HG03139 (cell line): ENCODE measurements at regions not wholly inside any gene's neighbourhood (a gene's known extent, or its start where the extent isn't known, plus 50 kb on each side); places are given as distances from the start of the nearest gene placed in this dataset.
A peak's percentile ranks its signal among the peaks of the same experiment; 100 is the strongest.
"Not testable (repeated sequence)": the region's sequence is repeated elsewhere in the genome, so short reads cannot be mapped to it uniquely, and the experiment has no call there.

ENCODE experiments used
- ATAC-seq: cut with Tn5 transposase; IDR thresholded peaks from one replicate; pipeline ENCODE4 v1.9.1; 2021; ENCODE audit not compliant: unreplicated experiment

GRCh38 chr3:87109465-87109864 is 117.6 kb upstream of the CHMP2B start:
- no peak for ATAC-seq

GRCh38 chr3:87101861-87102625 is 111.1 kb upstream of the VGLL3 start:
- no peak for ATAC-seq

DNA sequence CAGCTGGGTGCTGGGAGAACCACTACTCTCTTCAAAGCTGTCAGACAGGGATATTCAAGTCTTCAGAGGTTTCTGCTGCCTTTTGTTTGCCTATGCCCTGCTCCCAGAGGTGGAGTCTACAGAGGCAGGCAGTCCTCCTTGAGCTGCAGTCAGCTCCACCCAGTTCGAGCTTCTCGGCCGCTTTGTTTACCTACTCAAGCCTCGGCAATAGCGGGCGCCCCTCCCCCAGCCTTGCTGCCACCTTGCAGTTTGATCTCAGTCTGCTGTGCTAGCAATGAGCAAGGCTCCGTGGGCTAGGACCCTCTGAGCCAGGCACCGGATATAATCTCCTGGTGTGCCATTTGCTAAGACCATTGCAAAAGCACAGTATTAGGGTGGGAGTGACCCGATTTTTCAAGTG is 106.8 kb upstream of the VGLL3 start:
- ATAC-seq, result not testable (repeated sequence)

DNA sequence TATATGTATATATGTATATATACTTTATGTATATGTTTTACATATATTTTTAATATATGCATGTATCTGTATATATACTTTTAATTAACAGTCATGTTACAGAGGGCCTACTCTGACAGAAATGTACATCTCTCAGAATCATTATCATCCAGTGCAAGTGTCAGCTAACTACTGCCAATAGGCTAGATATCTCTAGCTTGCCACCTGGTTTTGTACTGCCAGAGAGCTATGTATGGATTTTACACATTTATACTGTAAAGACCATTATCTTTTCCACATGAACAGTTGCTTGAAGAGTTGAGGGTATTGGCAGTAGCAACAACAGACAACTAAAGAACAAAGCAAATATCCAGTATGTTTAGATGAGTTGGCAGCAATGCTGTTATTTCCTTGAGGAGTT is 99.7 kb upstream of the VGLL3 start:
- ATAC-seq, result no peak

DNA sequence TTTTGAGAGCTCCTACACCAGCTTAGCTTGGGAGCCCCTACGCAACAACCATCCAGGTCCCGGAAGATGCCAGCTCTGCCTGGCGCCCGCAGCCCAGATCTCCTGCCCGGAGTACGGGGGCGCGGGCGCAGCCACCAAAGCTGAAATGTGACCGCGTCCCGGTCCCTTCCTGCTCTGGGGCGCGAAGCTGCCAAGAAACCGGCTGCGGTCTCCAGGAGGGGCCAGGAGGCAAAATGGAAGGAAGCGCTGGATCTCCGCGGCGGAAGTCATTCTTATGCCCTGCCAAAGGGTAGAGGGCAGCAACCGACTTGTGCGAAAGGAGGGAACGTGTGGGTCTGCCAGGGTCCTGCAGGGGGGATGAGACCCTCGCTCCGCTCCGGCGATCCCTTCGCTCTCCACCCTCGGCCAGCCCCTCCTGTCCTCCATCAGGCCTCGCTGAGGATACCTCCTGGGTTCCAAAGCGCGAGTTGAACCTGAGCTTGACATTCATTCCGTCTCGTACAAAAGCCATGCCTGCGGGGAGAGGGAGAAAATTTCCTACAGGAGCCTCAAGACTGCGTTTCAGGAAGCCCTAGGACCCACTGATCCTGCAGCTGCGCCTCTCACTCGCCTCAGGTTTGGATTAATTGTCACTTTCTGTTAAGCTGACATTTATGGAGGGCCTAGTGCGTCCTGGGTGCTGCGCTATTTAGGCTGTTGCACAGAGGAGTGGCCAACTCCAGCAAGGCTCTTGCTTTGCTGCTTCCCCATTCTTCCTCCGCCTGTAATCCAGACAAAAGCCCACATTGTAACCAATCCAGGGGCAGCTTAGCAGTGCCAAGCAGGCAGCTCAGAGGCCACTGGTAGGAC is 98.3 kb upstream of the VGLL3 start:
- ATAC-seq, result peak; percentile 56

DNA sequence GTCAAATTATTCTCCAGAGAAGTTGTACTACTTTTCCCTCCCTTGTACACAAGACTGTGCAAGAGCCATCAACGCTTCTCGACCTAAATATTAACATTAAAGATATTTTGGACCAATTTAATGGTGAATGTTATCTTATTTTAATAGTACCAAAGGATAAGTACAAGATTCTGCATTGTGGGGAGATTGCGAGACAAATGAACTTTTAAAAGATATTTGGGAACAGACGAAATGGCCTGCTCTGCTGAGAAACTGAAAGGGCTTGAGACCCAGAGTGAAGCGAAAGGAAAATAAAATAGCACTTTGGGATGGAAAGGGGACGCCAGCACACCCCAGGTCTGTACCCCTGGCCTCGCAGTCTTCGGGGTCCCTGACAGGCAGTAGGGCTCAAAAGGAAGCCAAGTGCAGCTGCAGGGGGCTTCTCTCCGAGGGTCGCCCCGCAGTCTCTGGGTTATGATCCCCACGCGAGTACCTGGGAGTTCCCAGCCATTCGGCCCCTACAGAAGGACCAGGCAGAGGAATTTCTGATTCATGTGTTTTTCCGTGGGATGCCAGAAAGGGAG is 97.6 kb upstream of the VGLL3 start:
- no peak for ATAC-seq

- no peak for ATAC-seq
Measured at GRCh38 chr3:87084868-87085267, 93.9 kb upstream of the VGLL3 start.

GRCh38 chr3:87082796-87083440 is 92.0 kb upstream of the VGLL3 start:
- no peak for ATAC-seq

DNA sequence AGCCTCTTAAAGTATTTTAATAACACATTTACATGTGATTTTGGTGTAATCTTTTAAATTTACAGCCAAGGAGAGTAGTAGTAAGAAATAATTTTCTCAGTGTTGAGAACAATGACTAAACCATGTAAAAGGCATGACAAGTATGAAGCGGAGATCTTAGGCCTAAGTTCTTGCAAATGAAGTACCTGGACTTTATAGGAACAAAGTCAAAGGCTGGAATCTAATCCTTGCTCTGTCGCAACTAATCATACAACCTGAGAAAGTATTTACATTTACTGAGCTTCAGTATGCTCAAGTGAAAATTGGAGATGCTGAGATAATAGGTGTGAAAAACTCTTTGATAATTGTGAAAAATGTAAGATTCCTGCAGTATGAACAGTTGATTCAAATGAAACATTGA is 86.4 kb upstream of the VGLL3 start:
- ATAC-seq, result no peak

DNA sequence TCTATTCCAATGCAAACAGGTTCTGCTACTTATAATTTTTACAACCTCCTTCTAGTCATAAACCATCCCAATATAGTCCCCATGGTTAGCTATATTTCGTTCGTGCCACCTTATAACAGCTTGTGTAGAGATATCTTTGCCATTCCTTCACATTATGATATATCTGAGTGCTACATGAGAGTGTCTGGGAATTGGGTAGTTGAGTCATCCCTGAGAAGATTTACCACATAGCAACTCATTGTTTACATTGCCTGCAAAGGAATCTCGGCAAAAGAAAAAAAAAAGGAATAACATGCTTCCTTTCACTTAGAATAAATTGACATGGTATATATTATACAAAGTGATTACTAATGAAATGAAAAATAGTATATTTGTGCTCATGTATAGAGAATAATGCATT is 86.0 kb upstream of the VGLL3 start:
- no peak for ATAC-seq

DNA sequence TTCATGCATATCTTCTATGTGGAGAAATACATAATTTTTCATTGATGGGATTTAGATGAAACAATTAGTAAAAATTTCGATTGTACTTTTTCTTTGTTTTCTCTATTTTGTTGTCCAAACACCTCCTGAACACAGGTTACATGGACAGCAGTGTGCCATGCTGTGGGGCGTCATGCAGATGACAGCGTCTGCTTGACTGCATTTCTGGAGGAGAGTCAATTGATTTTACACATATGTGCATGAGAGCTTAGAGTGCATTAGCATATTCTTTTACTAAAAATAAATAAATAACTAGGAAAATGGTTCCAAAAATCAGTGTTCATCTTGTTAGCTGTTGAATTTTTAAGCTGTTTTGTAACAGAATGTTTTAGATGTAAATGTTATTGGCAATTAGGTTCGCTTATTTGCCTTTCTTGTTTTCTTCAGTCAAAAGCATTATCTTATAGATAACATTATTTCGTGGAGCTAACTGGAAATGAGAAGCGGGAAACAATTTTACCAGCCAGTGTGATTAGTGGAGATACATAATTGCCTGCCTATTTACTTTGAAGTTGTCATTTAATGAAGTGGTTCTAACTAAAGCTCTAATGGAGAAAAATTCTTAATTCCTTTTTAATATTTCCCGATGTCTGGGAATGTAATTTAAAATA is 82.7 kb upstream of the VGLL3 start:
- ATAC-seq, result no peak

- no peak for ATAC-seq
Measured at GRCh38 chr3:87072446-87072845, 81.5 kb upstream of the VGLL3 start.

DNA sequence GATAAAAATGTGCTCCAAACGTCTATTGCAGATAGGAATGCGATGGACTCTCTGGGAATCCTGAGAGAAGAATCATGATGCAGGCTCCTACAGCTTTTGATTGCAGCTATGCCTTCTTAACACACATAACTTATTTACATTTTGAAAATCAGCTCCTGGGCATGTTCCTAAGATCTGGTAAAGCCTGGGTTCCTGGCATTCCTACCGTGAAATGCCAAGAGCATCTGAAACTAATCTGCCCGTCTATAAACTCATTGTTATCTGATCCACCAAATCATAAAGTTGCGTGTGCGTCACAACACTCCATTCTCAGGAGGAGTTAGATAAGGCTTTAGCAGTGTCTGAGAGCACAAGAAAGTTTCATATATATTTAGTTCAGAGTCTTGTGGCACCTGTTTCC is 79.0 kb upstream of the VGLL3 start:
- no peak for ATAC-seq

DNA sequence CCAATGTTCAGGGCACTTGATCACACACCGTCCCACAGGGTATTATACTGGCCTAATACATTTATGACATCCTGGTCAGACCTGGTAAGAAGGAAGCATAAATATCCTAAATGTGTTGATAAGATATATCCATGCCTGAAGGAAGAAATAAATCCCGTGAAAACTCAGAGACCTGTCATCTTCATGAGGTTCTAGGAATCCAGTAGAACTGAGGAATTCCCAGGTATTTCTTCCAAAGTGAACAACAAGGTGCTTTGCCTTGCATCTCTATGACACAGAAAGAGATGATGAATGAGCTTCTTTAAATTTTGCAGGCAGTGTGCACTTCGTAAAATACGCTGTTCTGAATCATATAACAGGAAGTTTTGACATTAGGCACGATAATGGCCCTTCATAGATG is 78.1 kb upstream of the VGLL3 start:
- ATAC-seq, result no peak

DNA sequence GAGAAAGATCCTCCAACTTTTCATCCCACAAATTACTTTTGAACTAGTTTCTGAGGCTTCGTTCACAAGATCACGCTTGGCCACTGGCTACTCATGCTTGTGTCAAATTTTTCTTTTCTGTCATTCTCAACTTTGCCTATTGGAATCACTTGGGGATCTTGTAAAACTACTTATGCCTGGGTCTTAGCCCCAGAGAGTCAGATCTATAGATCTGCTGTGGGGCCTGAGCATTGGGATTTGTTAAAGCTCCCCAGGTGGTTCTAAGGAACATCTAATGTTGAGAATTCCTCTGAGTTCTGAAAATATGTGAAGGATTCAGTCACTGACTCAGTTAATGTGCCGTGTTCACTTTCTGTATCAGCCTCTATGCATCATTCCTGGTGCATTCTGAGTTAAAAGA is 71.7 kb upstream of the VGLL3 start:
- no peak for ATAC-seq

DNA sequence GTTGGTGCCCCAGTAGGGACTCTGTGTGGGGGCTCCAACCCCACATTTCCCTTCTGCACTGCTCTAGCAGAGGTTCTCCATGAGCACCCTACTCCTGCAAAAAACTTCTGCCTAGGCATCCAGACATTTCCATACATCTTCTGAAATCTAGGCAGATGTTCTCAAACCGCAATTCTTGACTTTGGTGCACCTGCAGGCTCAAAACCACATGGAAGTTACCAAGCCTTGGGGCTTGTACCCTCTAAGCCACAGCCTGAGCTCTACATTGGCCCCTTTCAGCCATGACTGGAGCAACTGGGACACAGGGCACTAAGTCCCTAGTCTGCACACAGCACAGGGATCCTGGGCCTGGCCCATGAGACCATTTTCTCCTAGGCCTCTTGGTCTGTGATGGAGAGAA is 66.5 kb upstream of the VGLL3 start:
- ATAC-seq, result no peak

DNA sequence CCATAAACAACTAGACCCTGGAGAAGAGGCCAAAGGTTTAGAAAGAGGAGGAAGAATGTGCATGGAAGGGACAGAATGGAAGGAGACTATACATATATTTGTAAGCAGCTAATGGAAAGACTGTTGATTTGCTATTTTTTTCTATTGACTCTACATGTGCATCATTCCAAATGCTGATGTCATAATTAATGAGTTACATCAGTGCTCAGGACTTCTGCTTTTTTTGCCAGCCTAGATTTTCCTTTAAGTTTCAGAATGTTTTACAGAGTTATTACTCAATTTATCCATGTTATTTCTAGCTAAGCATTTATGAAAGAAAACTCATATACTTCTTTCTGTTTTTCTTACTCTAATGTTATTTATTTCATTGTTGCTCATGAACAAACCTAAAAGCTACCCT is 62.6 kb upstream of the VGLL3 start:
- no peak for ATAC-seq

GRCh38 chr3:87052499-87053260 is 61.7 kb upstream of the VGLL3 start:
- no peak for ATAC-seq

- no peak for ATAC-seq
Measured at GRCh38 chr3:87047852-87048251, 56.9 kb upstream of the VGLL3 start.

DNA sequence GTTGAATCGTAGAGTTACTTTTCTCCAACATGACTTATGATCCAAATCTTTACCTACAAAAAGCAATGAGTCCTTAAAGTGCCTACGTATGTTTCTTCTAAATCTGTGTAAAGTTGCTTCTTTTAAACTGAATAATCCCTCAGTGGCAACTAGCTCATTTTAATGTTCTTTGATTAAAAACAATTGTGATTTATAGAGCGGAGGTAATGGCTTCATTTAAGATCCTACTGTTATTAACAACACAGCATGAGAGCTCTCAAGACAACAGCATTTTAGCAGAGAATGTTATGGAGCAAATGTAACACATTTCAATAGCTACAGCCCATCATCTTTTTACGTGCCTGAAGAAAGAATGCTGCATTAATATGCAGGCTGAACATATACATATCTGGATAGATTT is 55.3 kb upstream of the VGLL3 start:
- no peak for ATAC-seq
